GM18502 (cell line): ENCODE measurements at regions not wholly inside any gene's neighbourhood (a gene's known extent, or its start where the extent isn't known, plus 50 kb on each side); places are given as distances from the start of the nearest gene placed in this dataset.
"Not testable (repeated sequence)": the region's sequence is repeated elsewhere in the genome, so short reads cannot be mapped to it uniquely, and the experiment has no call there.

Experiments used
- ATAC-seq: cut with Tn5 transposase; IDR thresholded peaks from one replicate; pipeline ENCODE4 v1.9.1; 2021; ENCODE audit warnings: mild to moderate bottlenecking; ENCODE audit not compliant: unreplicated experiment, poor library complexity

- no peak for ATAC-seq
Observed at GRCh38 chr10:44143556-44143955, 241.3 kb downstream of the CXCL12 start.

DNA sequence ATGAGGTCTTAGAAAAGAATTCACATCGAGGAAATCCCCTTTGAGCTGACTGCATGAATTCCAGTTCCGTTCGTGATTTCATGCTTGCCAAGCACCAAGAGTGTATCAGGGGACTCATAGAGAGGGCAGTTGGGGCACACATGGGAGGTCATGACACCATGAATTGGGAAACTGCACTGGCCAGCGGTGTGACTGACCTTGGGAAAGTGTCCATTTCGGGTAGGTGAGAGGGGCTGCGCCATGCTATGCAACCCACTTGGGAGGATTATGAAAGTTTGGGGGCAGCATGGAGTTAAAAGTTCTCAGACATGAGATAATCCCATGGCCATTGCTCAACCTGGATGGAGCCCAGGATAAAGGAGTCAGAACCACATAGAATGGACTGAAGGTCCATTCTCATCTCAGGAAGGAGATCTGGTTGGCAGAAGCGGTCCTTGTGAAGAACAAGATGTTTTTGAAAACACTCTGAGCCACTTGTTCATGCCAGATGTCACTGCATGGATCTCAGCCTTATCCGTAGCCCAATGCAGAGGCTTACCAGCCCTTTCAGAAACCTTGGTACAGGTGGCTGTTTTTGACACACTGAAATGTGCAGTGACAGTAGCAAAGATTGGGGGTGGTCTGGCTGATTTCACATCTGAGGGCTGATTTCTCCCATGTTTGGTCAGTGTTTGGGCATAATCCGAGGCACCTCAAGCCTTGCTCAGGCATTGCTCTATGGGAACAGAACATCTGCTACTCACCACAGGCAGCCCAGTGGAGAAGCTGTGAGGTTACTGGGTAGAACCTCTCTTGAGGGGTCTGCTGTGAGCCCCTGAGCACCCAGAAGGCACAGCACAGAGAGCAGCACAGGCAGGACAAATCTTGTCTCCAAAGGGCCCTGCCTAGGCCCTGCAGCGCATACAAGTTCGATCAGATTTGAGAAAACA, 252.3 kb downstream of the CXCL12 start:
- no peak for ATAC-seq

DNA sequence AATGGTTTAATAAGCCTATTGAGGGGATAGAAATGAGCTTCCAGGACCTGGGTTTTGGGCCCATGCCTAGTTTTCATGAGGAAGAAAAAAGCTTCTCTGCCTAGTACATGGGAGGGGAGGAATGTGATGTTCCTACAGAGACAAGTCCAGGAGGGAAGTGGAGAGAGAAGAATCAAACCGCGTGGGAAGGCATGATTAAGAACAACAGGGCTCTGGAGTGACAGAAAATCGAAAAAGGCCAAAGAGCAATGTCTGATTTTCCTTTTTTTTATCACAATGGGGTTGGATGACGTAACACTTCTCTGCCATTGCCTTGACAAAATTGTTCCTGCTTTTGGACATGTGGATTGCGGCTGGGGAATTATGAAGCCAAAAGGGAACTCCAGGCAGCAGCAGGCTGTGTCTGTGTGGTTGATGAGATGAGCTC, 258.6 kb downstream of the CXCL12 start:
- ATAC-seq: no peak

DNA sequence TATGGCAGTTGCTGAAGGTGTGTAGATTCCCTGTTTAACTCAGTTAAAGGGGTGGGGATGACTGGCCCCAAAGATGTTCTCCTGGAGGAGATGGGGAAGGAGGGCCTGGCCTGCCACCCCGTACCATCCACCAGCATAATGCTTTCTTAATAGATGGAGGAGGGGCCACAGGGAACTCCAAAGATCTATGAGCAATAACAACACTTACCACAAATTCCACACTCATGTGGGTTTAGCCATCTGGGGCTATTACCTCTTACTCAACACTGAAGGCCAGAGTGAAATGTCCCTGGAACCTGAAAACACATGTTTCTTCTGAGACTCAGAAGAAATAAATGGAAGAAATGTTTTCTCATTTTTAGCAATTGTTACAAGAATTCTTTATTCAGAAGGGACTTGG, 259.0 kb downstream of the CXCL12 start:
- no peak for ATAC-seq

- no peak for ATAC-seq
Observed at GRCh38 chr10:44118500-44118899, 266.4 kb downstream of the CXCL12 start.

DNA sequence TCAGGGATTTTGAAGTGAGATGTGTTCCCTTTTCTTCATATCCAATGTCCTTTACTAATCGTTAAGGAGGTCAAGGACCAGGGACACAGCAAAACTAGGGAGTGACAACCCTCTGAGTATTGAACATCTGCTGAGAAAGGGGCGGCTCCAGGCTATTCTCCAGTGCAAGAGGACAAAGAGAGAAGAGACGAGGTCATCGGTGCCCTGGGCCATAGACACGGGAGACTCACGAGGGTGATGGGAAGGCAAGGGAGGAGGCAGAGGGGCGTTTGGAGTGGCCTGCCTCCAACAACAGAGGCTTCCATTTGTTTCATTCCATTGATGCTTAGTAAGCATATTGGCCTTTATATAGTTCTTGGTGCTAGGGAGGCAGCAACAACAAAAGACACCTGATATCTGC, 268.4 kb downstream of the CXCL12 start:
- ATAC-seq: no peak

DNA sequence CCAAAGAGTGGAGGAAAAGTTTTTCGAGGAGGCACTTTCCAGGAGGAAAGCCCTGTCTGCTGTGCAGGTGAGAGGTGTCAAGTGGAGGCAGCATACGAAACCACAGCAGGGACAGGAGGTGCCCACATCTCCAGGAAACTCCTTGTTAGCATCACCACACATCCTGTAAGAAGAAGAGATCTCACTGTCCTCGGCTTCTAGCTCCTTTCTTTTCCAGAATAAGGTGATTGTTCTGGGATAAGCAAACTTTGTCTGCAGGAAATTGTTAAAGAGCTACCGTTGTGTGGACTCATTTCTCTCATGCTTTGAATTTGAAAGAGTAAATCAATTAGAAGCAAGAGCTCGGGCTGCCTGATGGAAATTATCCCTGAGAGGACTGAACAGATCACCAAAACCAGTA, 269.4 kb downstream of the CXCL12 start:
- ATAC-seq: no peak

GRCh38 chr10:44114441-44114840, 270.5 kb downstream of the CXCL12 start:
- no peak for ATAC-seq

GRCh38 chr10:44112280-44112679, 272.6 kb downstream of the CXCL12 start:
- ATAC-seq: not testable (repeated sequence)

DNA sequence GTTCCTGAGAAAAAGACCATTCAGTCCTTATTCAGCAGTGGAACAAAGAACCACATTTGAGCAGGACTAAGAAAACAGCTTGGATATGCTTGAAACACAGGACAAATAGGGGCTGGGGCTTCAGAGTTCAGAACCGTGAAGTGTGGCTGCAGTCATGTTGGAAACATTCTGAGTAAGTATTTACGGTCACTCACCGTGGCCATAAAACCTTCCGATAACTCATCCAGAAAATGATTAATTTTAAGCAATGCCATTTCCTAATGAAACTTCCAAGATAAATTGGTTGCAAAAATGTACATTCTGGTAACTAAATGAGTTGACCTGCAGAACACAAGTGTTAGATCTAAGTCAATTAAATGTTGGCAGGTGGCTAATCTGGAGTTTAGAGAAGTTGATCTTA, 279.2 kb downstream of the CXCL12 start:
- ATAC-seq: no peak

DNA sequence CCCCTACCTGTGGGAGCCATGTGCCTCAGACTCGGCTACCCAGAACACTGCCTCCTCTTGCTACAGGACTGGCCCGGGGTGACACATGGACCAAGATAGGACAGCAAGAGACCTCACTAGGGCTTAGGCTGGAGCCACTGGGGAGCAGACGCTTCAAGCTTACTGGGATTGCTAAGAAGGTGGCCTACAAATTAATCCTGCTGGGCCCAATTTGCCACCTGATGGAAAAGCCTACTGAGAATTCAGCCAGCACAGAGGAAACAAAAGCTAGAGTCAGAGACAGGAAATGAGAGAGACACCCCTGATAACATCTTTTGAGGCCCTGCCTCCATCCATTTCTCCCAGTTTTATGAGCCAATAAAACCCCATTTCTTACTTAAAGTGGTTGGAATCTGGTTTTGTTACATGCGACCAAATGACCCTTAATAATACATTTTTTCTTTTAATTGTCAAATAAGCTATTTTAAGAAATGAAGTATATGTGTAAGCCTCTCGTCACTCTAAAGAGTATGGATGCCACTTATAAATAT, 282.1 kb downstream of the CXCL12 start:
- no peak for ATAC-seq

DNA sequence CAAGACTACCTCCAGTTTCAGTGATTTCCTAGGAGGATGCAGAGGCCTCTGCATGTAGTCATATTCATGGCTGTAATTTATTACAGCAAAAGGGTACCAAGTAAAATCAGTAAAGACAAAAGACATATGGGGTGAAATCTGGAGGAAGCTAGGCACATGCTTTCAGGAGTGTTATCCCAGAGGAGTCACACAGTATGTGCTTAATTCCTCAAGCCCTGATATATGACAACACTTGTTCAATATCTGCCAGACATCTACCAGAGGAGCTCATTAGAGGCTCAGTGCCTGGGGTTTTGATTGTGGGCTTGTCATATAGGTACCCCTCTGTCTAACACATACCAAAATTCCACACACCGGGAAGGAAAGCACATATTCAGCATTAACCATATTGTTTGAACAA, 283.8 kb downstream of the CXCL12 start:
- no peak for ATAC-seq

DNA sequence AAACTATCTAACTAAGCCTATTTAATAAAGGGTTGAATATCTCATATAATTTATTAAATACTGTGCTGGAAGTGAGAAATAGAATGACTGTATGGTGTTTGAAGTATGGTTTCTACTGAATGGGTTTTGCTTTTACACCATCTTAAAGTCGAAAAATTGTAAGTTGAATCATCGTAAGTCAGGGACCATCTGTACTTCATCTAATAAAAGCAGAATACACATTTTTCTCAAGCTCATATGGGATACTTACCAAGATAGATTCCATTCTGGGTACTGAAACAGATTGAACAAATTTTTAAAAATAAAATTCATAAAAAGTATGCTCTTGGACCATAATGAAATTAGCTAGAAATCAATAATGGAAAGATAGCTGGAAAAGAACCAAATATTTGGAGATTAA, 285.4 kb downstream of the CXCL12 start:
- ATAC-seq: no peak

DNA sequence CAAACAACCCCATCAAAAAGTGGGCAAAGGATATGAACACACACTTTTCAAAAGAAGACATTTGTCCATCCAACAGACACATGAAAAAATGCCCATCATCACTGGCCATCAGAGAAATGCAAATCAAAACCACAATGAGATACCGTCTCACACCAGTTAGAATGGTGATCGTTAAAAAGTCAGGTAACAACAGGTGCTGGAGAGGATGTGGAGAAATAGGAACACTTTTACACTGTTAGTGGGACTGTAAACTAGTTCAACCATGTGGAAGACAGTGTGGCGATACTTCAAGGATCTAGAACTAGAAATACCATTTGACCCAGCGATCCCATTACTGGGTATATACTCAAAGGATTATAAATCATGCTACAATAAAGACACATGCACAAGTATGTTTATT, 288.7 kb downstream of the CXCL12 start:
- not testable (repeated sequence) for ATAC-seq

DNA sequence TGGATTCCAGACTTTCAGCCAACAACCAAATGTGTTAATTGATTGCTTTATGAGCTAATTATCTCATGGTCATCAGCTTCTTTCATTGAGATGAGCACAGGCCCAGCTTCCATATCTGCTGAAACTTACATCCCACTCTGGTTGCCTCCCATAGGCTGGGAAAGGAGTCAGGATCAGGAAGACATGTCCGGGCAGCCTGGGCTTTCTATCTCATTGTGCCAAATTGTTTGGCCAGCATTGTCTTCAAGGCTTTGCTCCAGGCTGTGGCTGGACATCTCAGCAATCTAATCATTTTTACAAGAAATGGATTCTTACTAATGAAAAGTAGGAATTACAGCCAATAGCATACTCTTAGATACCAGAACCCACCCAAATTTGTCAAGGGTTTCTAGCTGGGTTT, 295.2 kb downstream of the CXCL12 start:
- ATAC-seq: no peak

DNA sequence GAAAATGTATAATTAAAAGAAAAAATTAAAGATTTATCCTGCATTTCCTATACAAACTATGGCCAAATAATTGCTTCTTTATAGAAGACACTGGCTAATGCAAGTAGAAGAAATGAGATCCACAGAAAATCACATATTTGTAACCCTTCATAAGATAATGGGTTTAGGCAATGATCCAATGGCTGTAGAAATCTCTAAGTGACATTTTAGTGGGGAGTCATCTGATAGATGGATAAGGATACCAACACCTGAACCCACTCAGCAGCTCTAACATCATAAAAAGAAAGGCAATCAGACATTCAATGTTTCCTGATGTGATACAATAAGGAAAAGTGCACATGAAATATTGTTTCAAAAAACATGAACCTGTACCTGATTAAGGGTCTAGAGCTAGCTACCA, 297.5 kb downstream of the CXCL12 start:
- ATAC-seq: no peak

DNA sequence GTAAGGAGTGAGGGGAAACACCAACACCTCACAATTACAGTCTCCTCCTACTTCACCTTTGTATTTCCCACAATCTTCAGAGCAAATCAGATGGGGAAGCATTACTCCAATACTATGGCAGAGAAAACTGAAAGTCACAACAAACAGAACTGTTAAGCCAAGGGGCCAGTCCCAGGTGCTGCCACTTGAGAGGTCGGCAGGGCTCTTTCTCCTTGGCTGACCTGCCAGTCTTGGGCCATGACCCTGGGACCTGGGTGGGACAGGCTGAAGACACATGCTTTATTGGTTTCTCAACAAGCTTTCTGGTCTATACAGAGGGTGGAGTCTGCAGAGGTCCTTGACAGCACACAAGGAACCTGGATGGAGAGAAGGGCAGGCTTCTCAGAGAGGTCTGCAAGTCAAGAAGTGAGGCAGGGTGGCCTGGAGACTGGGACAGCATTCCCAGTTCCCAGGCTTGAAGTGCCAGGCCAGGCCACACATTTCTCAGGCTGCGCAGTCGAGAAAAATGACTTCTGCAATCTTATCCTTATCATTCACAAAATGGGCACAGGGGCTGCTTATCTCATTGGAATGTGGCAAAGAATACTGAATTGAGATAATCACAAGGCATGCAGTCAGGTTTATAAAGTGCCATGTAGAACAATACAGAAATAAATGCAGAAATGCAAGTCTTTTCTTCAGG, 301.0 kb downstream of the CXCL12 start:
- no peak for ATAC-seq

- no peak for ATAC-seq
Observed at GRCh38 chr10:44071479-44071878, 313.4 kb downstream of the CXCL12 start.

- no peak for ATAC-seq
Observed at GRCh38 chr10:44070282-44070681, 314.6 kb downstream of the CXCL12 start.

- ATAC-seq: no peak
Observed at GRCh38 chr10:44069573-44069972, 315.3 kb downstream of the CXCL12 start.

GRCh38 chr10:44068716-44069482, 316.0 kb downstream of the CXCL12 start:
- no peak for ATAC-seq
